C4-2B (cell line): ENCODE measurements at regions not wholly inside any gene's neighbourhood (a gene's known extent, or its start where the extent isn't known, plus 50 kb on each side); places are given as distances from the start of the nearest gene placed in this dataset.

ENCODE experiments used
- ZFX ChIP-seq: fragments of 450-650 bp; IDR thresholded peaks from 2 replicates; pipeline ENCODE4 v1.6.1; 2017
- TF ChIP-seq, protein P1 (sequence below): fragments of 450-650 bp; conservative IDR thresholded peaks from 2 replicates; pipeline ENCODE4 v1.5.1; 2017; ENCODE audit warnings: mild to moderate bottlenecking

GRCh38 chr1:80520949-80521348 is 1279.8 kb upstream of the ADGRL2 start:
- TF ChIP-seq, protein P1, sequence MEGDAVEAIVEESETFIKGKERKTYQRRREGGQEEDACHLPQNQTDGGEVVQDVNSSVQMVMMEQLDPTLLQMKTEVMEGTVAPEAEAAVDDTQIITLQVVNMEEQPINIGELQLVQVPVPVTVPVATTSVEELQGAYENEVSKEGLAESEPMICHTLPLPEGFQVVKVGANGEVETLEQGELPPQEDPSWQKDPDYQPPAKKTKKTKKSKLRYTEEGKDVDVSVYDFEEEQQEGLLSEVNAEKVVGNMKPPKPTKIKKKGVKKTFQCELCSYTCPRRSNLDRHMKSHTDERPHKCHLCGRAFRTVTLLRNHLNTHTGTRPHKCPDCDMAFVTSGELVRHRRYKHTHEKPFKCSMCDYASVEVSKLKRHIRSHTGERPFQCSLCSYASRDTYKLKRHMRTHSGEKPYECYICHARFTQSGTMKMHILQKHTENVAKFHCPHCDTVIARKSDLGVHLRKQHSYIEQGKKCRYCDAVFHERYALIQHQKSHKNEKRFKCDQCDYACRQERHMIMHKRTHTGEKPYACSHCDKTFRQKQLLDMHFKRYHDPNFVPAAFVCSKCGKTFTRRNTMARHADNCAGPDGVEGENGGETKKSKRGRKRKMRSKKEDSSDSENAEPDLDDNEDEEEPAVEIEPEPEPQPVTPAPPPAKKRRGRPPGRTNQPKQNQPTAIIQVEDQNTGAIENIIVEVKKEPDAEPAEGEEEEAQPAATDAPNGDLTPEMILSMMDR, result no peak
- no peak for TF ChIP-seq ZFX
